HEK293 (cell line): ENCODE measurements at regions not wholly inside any gene's neighbourhood (a gene's known extent, or its start where the extent isn't known, plus 50 kb on each side); places are given as distances from the start of the nearest gene placed in this dataset.

Source experiments
- HOXA7 ChIP-seq: sonication (generic); formaldehyde crosslinking; IDR thresholded peaks from 2 replicates; pipeline ENCODE4 v1.8.1; 2022; ENCODE audit warnings: missing genetic modification reagents, borderline replicate concordance
- KLF16 ChIP-seq: fragments of 450-650 bp; formaldehyde crosslinking; IDR thresholded peaks from 2 replicates; pipeline ENCODE4 v1.5.1; 2017; ENCODE audit warnings: missing biosample characterization, missing genetic modification characterization
- TCF7L2 ChIP-seq: IDR thresholded peaks from 2 replicates; pipeline ENCODE4 v1.6.1; 2011; ENCODE audit warnings: low read depth, mild to moderate bottlenecking, inconsistent platforms, low read length, moderate library complexity, borderline replicate concordance
- YY1 ChIP-seq: fragments of 450-650 bp; formaldehyde crosslinking; IDR thresholded peaks from 2 replicates; pipeline ENCODE4 v1.5.1; 2018; ENCODE audit warnings: missing biosample characterization, missing genetic modification characterization
- ZBTB21 ChIP-seq: fragments of 450-650 bp; formaldehyde crosslinking; IDR thresholded peaks from 2 replicates; pipeline ENCODE4 v1.5.1; 2017; ENCODE audit warnings: missing biosample characterization, missing genetic modification characterization
- ZNF19 ChIP-seq: fragments of 450-650 bp; formaldehyde crosslinking; IDR thresholded peaks from 2 replicates; pipeline ENCODE4; 2016; ENCODE audit warnings: missing biosample characterization, missing genetic modification characterization, low read depth
- ZNF555 ChIP-seq: fragments of 450-650 bp; formaldehyde crosslinking; conservative IDR thresholded peaks from 2 replicates; pipeline ENCODE4 v1.5.1; 2017; ENCODE audit warnings: missing biosample characterization, mild to moderate bottlenecking, missing genetic modification characterization, inconsistent platforms
- ZNF558 ChIP-seq: fragments of 450-650 bp; formaldehyde crosslinking; IDR thresholded peaks from 2 replicates; pipeline ENCODE4 v1.5.1; 2016; ENCODE audit warnings: missing biosample characterization, missing genetic modification characterization
- ZNF664 ChIP-seq: fragments of 450-650 bp; formaldehyde crosslinking; IDR thresholded peaks from 2 replicates; pipeline ENCODE4 v1.5.1; 2016; ENCODE audit warnings: missing biosample characterization, missing genetic modification characterization
- ZNF707 ChIP-seq: fragments of 450-650 bp; formaldehyde crosslinking; IDR thresholded peaks from 2 replicates; pipeline ENCODE4 v1.5.1; 2016; ENCODE audit warnings: missing biosample characterization, missing genetic modification characterization
- ZNF776 ChIP-seq: fragments of 450-650 bp; formaldehyde crosslinking; IDR thresholded peaks from 2 replicates; pipeline ENCODE4 v1.5.0; 2017; ENCODE audit warnings: missing biosample characterization, missing genetic modification characterization, borderline replicate concordance
- TF ChIP-seq, protein P1 (sequence below): fragments of 450-650 bp; formaldehyde crosslinking; IDR thresholded peaks from 2 replicates; pipeline ENCODE4 v1.5.1; 2016; ENCODE audit warnings: missing biosample characterization, missing genetic modification characterization
- TF ChIP-seq, protein P2 (sequence below): sonication (generic); formaldehyde crosslinking; IDR thresholded peaks from 2 replicates; pipeline ENCODE4 v1.8.1; 2022; ENCODE audit warnings: mild to moderate bottlenecking, moderate library complexity, missing genetic modification reagents
- TF ChIP-seq, protein P3 (sequence below): fragments of 450-650 bp; formaldehyde crosslinking; IDR thresholded peaks from 2 replicates; pipeline ENCODE4 v1.5.1; 2016; ENCODE audit warnings: missing biosample characterization, missing genetic modification characterization

DNA sequence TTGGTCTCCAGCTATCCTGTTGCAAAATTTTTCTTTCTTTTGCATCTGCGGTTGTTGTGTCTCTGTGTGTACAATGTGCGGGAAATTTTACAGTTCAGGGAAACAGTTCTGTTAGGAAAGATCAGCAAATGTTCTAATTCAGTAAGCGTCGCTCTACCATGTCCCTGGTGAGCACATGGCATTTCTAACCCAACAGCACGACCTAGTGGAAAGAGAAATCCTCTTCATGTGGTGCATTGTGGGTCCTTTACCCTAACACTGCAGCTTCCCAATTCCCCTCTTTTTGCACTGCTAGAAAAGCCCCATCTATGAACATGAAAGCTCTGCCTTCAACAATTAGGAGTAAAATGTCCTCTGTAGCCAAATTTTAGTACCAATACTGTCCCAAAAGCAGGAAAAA, 974.2 kb upstream of the CDH9 start:
- TF ChIP-seq, protein P1, sequence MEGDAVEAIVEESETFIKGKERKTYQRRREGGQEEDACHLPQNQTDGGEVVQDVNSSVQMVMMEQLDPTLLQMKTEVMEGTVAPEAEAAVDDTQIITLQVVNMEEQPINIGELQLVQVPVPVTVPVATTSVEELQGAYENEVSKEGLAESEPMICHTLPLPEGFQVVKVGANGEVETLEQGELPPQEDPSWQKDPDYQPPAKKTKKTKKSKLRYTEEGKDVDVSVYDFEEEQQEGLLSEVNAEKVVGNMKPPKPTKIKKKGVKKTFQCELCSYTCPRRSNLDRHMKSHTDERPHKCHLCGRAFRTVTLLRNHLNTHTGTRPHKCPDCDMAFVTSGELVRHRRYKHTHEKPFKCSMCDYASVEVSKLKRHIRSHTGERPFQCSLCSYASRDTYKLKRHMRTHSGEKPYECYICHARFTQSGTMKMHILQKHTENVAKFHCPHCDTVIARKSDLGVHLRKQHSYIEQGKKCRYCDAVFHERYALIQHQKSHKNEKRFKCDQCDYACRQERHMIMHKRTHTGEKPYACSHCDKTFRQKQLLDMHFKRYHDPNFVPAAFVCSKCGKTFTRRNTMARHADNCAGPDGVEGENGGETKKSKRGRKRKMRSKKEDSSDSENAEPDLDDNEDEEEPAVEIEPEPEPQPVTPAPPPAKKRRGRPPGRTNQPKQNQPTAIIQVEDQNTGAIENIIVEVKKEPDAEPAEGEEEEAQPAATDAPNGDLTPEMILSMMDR: no peak
- TF ChIP-seq YY1 (no peak), ZNF776 (tag by site-specific recombination) (no peak), ZBTB21 (tag by site-specific recombination) (no peak), HOXA7 (CRISPR knock-in tag) (no peak), ZNF558 (no peak), ZNF555 (tag by site-specific recombination) (no peak), ZNF664 (tag by site-specific recombination) (no peak), ZNF707 (no peak), ZNF19 (tag by site-specific recombination) (no peak), KLF16 (tag by site-specific recombination) (no peak), TCF7L2 (no peak)
- TF ChIP-seq, protein P2, sequence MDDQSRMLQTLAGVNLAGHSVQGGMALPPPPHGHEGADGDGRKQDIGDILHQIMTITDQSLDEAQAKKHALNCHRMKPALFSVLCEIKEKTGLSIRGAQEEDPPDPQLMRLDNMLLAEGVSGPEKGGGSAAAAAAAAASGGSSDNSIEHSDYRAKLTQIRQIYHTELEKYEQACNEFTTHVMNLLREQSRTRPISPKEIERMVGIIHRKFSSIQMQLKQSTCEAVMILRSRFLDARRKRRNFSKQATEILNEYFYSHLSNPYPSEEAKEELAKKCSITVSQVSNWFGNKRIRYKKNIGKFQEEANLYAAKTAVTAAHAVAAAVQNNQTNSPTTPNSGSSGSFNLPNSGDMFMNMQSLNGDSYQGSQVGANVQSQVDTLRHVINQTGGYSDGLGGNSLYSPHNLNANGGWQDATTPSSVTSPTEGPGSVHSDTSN (CRISPR knock-in tag): no peak
- TF ChIP-seq, protein P3, sequence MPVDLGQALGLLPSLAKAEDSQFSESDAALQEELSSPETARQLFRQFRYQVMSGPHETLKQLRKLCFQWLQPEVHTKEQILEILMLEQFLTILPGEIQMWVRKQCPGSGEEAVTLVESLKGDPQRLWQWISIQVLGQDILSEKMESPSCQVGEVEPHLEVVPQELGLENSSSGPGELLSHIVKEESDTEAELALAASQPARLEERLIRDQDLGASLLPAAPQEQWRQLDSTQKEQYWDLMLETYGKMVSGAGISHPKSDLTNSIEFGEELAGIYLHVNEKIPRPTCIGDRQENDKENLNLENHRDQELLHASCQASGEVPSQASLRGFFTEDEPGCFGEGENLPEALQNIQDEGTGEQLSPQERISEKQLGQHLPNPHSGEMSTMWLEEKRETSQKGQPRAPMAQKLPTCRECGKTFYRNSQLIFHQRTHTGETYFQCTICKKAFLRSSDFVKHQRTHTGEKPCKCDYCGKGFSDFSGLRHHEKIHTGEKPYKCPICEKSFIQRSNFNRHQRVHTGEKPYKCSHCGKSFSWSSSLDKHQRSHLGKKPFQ (tag by site-specific recombination): no peak
